HG03558 (cell line): ENCODE measurements at regions not wholly inside any gene's neighbourhood (a gene's known extent, or its start where the extent isn't known, plus 50 kb on each side); places are given as distances from the start of the nearest gene placed in this dataset.
A peak's percentile ranks its signal among the peaks of the same experiment; 100 is the strongest.

ENCODE experiments used
- ATAC-seq: cut with Tn5 transposase; IDR thresholded peaks from one replicate; pipeline ENCODE4 v1.9.1; 2021; ENCODE audit warnings: moderate number of reproducible peaks; ENCODE audit not compliant: unreplicated experiment; ENCODE audit errors: extremely low read depth

DNA sequence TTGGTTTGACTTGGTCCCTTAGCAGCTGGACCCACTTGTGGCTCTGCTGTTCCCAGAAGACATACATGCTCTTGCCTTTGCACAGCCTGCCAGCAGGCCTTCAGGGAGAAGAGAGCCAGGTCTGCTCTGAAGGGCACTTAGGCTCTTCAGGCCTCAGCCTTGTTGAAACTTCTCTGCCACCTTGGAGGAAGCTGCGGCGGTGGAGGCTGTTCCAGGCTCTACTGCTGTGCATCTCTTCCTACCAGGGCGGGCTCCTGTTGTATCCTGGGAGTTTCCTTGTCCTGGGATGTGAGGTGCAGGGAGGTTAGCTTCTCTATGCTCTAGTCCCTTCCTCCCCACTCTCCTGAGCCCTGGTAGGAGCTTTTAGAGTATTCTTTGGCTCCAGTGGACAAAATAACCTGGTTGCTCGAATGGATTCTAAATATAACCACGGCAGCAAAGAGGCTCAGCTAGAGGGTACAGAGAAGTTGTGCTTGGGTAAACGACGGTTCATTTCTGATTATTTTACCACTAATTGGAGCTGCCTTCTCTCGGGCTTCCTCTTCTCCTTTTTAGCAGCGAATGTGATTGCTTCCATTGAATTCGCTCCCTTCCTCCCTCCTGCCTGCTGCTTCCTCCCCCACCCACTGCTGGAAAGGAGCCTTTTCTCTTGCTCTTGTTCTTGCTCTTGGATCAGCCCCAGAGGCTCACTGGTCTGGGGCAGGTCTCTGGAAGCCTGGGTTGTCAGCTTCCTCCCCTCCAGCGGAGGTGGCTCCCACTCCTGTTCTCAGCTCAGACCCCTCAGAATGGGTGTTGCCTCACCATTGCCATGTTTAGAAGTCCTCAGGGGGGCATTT lies 126.6 kb upstream of the CACNA1E start:
- no peak for ATAC-seq

DNA sequence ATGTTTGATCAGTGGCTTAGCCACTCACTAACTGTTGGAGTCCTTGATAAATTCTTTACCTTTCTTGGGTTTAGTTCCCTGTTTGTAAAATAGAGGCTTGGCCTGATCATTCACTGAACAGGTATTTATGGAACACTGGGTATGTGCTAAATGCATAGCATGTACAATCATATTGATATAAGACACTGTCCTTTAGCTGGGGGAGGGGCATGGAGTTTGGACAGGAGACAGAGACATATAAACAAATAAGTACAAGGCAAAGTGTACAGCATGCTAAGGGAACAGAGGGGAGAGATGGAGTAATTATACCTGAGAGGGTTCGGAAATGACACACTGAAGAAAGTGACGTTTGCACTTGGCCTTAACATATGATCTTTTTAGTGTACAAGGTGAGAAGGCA lies 124.3 kb upstream of the CACNA1E start:
- ATAC-seq, result no peak

DNA sequence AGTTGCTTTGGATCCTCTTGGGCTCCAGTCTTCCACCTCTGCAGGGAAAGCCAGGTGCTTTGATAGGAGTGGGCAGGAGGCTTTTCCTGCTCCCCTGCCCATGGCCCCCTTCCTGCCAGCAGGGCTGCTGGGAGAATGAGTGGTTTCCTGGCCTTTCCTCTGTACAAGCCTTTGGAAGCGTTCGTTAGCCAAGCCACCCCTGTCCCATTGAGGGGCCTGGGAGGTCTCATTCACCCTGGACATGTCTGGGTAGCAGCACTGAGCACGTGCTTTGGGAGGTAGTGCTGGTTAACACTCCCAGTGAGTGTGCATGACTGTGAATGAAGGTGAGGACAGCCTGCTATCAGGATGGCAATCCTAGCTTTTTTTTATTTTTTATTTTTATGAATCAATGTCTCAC lies 118.5 kb upstream of the CACNA1E start:
- ATAC-seq, result no peak

DNA sequence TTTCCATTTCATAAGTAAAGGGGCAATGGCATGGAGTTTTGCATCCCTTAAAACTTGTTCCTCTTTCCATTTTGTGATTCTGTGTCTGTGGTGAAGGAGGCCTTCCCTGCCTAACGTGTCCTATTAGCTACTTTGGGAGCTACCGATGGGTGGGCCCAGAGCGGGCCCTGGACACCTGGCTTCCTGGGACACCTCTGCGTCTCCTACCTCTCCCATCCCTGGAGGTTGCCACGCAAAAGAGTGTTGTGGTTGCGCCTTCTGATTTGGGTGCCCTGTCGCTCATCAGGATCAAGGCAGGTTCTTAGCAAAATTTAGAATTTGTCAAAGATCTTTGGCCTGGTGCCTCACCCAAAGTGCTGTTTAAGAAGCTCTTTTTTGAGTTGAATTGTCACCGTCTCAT lies 116.4 kb upstream of the CACNA1E start:
- ATAC-seq, result no peak

DNA sequence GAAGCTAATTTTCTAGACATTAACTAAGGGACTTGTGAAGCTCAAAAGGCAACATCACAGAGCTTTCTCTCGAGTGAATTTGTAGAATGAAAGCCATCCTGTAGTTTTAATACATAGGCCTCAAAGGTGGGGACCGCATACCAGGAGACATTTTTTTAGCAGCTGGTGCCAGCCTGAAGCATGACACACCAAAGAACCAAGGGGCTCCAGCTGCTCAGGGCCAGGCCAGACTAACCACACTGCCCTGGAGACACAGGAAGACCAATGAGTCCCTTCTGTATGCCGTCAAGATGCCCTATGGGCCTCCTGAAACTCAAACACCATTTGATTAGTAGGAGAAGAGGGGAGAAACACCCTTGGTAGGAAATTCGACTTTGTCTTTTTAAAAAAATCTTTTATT lies 113.9 kb upstream of the CACNA1E start:
- ATAC-seq, result no peak

DNA sequence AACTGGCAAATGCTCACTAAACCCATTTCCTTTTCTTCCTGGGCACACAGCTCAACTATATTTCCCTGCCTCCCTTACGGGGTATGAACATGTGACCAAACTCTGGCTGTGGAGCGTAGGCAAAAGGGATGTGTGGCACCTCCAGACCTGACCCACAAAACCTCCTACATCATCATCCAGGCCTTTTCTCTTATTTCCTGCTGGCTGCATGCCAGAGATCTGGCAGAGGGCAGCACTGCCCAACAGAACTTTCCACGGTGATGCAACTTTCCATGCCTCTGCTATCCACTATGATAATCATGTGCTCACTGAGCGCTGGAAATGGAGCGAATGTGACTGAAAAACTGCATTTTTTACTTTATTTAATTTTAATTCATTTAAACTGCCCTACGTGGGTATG lies 99.6 kb upstream of the CACNA1E start:
- no peak for ATAC-seq

DNA sequence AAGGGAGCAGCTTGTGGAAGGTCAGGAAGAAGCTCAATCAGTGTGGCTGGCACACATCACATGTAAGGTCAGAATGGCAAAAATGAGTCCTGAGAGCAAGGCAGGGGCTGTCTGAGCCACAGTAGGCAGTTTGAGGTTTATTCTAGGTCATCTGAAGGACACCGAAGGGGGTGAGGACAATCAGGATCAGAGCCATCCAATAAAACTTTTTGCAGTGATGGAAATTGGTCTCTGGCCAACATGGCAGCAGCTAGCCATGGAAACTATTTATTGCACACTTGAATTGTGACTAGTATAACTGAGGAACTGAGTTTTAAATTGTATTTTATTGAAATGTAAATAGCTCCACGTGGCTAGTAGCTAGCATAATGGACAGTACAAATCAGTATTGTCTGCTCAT lies 97.0 kb upstream of the CACNA1E start:
- no peak for ATAC-seq

DNA sequence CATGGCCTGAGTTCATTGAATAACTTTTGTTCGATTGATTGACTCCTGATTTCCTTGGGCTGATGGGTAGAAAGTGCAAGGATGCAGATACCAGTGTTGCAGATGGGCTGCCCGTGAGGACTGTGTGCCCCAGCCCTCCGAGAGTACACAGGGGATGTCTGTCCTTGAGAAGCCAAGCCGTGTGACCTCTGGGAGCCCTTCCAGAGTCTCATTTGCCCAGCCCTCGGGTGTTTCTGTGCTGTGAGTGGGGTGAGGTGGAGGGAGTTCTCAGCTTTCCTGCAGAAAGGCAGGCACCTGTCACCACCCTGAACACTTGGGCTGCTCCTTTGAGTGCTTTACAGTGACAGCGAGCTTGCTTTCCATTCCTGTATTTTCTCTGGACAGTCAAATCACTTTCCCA lies 96.4 kb upstream of the CACNA1E start:
- ATAC-seq, result no peak

DNA sequence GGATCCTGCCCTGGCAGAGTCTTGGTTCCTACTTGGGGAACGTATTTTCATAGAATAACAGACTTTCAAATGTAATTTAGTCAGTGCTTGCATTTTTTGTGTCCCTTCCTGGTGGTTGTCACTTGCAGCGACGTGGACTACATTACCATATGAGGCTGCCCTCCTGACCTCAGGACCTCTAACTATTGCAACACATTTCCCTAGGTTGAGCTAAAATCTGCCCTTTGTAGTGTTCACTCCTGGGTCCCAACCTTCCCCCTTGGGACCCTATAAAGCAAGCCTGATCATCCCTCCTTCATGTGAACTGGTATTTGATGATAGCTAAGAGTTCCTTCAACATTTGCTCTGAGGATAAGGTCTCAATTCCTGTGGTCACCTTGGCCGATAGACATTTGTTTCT lies 95.6 kb upstream of the CACNA1E start:
- no peak for ATAC-seq

DNA sequence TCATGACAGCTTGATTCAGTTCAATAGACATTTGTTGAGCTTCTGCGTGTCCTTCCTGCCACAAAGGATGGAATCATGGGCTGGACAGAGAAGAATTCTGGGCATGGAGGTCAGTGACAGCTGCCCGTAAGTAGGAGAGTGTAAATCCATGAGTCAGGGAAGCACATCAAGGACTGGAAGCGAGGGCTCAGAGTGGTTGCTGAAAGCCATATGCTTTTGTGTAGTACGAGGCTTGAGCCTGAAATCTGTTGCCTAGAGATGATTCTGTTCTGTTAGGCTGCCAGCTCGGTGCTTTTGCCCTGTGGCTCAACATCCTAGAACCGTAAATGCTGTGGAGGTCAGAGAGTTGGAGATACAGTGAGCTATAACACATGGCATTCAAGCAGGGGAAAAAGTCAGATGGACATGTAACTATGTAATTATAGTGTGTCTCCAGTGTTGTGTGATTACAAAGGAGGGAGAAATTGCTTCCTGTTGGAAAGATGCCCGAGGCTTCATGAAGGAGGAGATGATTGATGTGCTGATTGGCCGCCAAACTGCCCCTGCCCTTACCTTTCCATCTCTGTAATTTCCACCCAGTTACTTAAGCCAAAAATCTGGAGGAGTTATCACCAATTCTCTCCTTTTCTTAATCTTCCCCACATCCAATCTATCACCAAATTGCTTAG lies 92.8 kb upstream of the CACNA1E start:
- no peak for ATAC-seq

DNA sequence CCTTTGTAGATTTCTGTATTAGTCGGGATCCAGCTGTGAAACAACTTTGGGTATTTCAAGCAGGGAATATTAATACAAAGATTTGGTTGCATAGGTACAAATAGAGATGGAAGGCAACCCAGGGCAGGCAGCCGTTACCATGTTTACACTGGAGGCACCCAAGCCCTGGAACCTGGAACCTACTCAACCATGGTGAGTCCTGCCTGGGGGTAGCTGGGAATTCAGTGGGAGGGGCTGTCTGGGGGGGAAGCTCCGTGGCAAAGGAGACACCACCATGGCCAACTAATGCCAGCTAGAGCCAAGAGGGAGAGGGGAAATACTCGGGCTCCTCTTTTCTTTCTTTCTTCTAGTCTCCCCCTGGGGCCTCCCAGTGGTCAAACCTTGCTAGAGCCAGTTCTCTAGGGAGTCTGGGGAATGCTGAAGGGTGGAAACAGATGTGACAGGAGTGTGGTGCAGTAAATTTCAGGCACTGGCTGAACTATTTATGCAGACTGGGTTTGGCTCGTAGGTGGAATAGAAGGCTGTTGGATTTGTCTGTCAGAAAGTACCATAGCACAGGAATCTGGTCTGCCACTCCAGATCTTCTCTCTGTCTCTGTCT lies 91.9 kb upstream of the CACNA1E start:
- no peak for ATAC-seq

DNA sequence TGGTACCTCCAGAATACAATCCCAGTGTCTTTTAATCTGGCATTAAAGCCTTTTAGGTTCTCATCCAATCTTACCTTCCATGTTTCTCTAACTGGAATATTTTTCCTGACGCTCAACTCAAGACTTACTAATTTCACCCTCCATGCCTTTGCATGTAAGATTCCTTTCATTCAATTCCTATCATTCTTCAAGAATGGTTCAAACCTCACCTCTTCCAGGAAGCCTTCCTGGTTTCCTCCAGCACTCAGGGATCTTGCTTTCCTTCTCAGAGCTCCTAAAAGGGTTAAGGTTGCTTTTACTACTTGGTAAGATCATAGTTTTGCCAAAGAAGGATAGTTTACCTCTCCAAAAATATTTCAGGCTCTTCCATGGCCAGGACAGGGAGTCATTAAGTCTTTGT lies 91.2 kb upstream of the CACNA1E start:
- ATAC-seq, result no peak

DNA sequence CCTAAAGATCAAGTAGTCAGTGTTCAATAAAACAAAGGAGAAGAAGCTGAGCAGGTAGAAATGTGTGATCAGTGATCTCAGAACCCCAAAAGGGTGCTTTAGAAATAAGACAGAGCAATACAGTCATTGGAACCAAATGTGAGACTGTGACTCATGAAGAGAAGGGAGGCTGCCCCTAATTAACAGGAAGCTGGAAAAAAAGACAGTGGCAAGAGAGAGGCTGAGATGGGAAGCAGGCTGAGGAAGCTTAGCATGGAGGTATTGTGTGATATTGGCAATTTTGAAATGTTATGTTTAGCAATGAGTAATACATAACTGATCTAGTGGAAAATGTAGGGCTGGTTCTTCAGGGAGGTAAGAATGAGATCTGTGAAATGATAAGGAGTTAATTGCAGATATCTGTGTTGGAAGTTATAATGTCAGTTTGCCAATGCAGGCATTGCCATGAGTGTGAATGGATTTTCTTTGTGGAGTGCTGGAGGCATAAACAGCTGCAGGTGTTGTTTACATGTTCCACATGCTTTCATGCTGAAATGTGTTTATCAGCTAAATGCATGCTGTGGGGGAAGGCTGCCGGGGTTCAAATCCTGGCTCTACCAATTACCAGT lies 90.6 kb upstream of the CACNA1E start:
- no peak for ATAC-seq

DNA sequence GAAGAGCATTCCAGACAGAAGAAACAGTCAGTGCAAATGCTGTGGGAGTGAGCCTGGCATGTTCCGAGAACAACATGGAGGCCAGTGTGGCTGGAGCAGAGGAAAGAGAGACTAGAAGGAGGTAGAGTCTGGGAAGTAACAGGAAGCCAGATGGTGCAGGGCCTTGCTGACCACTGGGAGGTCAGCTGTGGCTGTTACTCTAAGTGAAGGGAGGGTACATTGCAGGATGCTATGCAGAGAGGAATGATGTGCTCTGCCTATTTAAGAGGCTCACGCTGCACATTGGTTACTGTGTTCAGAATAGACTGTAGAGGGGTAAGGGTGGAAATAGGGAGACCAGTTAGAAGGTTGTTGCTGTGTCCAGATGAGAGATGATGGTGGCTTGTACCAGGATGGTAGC lies 88.6 kb upstream of the CACNA1E start:
- no peak for ATAC-seq

DNA sequence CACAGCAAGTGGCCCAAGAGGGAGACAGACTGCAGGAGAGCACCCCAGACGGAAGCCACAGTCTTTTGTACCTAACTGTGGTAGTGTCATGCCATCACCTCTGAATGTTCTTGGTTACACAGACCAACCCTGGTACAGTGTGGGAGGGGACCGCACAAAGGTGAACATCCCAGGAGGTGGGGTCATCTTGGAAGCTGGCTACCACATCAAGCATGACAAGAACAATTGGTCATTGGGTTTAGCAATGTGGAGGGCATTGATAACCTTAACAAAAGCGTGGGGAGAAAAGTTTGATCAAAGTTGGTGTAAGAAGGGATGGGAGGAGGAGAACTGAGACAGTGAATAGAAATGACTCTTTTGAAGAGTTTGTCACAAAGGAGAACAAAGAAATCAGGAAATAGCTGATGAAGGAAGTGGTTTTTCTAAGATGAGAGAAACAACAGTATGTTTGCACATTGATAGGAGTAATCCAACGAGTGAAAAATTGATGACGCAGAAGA lies 87.1 kb upstream of the CACNA1E start:
- ATAC-seq, result no peak

DNA sequence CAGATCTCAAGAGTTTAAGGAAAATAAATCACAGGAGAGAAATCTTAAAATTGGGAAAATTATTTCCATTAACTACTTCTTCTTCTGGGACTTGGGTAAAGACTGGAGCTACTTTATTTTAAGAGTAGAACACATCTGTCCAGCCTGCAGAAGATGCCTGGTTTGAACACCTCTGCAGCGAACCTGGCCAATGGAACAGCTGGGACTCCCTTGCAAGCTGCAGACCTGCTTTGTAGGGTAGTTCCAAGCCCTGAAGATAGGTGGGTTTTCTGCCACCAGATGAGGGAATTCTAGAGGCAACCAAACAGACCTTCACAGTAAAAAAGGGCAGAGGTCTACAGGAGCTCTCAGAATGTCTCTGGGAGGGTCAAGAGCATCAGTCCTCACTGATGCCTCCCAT lies 86.5 kb upstream of the CACNA1E start:
- no peak for ATAC-seq

DNA sequence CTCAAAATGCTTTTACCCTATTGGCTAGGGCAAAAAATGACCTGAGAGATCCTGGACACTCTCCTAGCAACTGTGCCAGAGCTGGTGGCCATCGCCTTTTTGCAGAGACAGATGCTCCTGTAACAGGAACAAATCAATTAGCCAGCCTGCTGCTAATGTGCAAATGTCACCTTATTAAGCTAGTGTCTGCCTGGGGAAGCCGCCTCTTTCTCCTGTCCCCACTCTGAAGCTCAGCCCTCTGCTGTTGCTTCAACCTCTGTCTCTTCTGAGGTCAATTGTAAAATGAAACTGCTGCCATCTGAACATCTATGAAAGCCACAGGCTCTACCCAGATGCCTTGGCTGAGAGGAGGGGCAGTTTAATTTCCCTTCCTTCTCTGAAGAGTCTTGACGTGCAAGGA lies 85.5 kb upstream of the CACNA1E start:
- peak; percentile 76 for ATAC-seq

DNA sequence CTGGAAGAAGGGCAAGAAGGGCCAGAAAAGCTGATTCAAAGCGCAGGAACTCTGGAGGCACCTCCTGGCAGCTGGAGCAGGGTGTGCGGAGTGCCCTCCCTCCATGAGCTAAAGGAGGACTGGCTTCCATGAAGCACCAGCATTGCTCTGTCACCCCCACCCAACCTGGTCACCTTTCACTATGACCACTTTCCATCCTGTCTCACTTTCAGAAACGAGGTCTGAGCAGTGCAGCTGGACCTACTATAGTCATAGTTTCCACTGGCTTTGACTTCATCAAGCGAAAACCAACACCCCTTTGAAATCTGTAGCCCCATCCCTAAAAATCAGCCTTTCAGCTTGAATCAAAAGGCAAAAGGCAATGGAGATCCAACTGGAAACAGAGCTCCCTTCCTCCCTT lies 84.8 kb upstream of the CACNA1E start:
- peak; percentile 49 for ATAC-seq

DNA sequence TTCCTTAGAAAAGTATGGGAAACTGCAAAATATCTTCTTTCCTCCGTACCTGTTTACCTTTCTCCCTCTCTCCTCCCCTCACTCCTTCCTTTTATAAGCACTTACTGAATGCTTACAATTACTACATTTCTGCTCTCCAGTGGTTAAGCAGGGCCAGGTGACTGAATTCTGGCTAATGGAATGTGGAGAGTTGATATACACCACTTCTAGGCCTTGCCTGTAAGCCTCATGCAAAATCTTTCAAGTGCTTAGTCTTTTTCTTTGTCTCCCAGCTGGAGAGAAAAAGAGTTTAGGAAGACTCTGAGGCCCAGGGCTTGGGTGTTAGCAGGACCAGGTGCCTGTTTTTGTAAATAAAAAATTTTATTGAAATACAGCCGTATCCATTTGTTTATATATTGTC lies 77.7 kb upstream of the CACNA1E start:
- ATAC-seq, result no peak

DNA sequence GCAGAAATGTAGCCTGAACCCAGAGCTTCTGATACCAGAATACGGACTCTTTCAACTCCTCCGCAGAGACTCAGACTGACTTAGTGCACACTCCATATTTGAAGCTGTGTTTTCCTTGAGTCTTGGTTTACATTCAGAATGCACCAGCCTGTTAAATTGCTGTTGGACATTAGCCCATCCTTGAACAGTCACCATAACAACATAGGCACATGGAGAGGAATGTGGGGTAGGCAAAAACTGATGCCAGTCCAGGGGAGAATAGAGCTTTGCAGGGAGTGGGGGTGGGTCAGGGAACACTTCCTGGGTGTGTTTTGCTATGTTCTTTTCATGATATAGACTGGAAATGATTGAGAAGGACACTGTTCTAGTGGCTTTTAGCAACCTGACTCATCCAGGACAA lies 76.3 kb upstream of the CACNA1E start:
- no peak for ATAC-seq

DNA sequence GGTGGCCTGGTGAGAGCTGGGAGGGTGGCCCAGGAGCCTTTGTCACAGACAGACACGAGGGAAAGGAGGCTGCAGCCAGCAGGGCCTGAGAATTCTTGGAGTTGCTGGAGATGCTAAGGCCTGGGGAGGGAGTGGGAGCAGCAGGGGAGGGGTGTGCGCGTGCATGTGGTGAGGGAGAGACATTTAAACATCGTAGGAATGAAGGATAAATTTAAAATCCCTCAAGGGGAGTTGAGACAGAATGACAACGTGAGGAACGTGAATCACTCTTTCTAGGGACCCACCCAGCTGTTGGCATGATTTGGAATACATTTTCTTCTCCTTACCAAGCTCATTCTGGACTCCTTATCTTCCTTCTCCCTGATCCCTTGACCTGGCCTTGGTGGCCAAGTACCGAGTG lies 73.3 kb upstream of the CACNA1E start:
- ATAC-seq, result no peak
